ENCODE measurements at regions not wholly inside any gene's neighbourhood (a gene's known extent, or its start where the extent isn't known, plus 50 kb on each side); places are given as distances from the start of the nearest gene placed in this dataset.

DNA sequence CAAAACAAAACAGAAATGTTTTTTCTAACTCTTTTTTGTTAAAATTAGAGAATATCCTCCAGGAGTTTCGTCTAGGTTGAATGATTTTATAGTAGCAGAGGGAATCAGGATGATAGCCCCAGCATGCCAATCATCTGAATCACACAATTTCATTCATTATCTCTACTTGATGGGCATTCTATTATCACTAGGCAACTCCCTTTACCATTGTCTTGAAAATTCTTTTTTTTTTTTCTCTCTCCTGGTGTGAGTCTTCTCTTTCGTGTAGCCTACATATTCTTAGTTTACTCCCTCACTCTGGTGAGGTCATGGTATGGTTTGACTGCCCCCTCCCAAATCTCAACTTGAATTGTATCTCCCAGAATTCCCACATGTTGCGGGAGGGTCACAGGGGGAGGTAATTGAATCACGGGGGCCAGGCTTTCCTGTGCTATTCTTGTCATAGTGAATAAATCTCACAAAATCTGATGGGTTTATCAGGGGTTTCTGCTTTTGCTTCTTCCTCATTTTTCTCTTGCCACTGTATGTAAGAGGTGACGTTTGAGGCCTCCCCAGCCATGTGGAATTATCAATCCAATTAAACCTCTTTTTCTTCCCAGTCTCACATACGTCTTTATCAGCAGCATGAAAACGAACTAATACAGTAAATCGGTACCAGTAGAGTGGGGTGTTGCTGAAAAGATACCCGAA lies 105.0 kb downstream of the OTUD1 start:
- TF ChIP-seq BHLHE40 (IDR thresholded peaks at IDR 0.05; ENCODE audit: borderline replicate concordance in 1 of 2, low read depth in 2 of 2, low read length in 1 of 2) (no peak), ATF2 (IDR thresholded peaks at IDR 0.05; ENCODE audit: low read length) (no peak), PML (IDR thresholded peaks at IDR 0.05; ENCODE audit: low read length) (no peak), TCF12 (IDR thresholded peaks at IDR 0.05; ENCODE audit: low read depth, low read length) (no peak)

Measured in GM12878 (cell line).